Fibroblast of mammary gland (primary cell): ENCODE measurements at regions not wholly inside any gene's neighbourhood (a gene's known extent, or its start where the extent isn't known, plus 50 kb on each side); places are given as distances from the start of the nearest gene placed in this dataset.

Source experiments
- DNase-seq: peaks from one replicate; pipeline ENCODE4 v3.0.0-alpha.2; 2010; ENCODE audit warnings: low read depth
- H3K4me3 ChIP-seq: 2 replicates; pipeline ENCODE4 v1.5.1; 2011; ENCODE audit warnings: low read depth, mild to moderate bottlenecking, low read length, moderate library complexity; ENCODE audit not compliant: control insufficient read depth
- CTCF ChIP-seq: conservative IDR thresholded peaks from 2 replicates; pipeline ENCODE4 v1.5.1; 2011; ENCODE audit warnings: low read depth, low read length, inconsistent platforms; ENCODE audit not compliant: control insufficient read depth, insufficient read depth

GRCh38 chr9:107794259-107794658 is 304.7 kb upstream of the KLF4 start:
- DNase-seq: no peak
- no peak for TF ChIP-seq CTCF
- no peak overlapping the region for H3K4me3 ChIP-seq

- peak; percentile 72 for DNase-seq
- no peak for TF ChIP-seq CTCF
- H3K4me3 ChIP-seq: no peak overlapping the region
Observed at GRCh38 chr9:107793541-107793940, 304.0 kb upstream of the KLF4 start.

GRCh38 chr9:107792596-107792995 is 303.0 kb upstream of the KLF4 start:
- TF ChIP-seq CTCF: no peak
- DNase-seq: no peak
- no peak overlapping the region for H3K4me3 ChIP-seq

GRCh38 chr9:107792006-107792405 is 302.4 kb upstream of the KLF4 start:
- DNase-seq: no peak
- no peak for TF ChIP-seq CTCF
- no peak overlapping the region for H3K4me3 ChIP-seq

- DNase-seq: peak; percentile 28
- no peak overlapping the region for H3K4me3 ChIP-seq
Observed at GRCh38 chr9:107789001-107789700, 299.6 kb upstream of the KLF4 start.

GRCh38 chr9:107786561-107786960 is 297.0 kb upstream of the KLF4 start:
- TF ChIP-seq CTCF: no peak
- H3K4me3 ChIP-seq: no peak overlapping the region
- DNase-seq: no peak

More at GRCh38 chr9:107789001-107789700, 299.6 kb upstream of the KLF4 start:
- TF ChIP-seq CTCF: no peak
